ENCODE measurements at regions not wholly inside any gene's neighbourhood (a gene's known extent, or its start where the extent isn't known, plus 50 kb on each side); places are given as distances from the start of the nearest gene placed in this dataset.

GRCh38 chr15:69629631-69630161 is 177.1 kb downstream of the RPLP1 start:
- Mint-ChIP-seq H3K27me3 (peaks cover 61% of the 10 kb centered on the region), H3K4me3 (no peak overlapping the region), H3K9me3 (no peaks in the 10 kb centered on the region), H3K4me1 (peaks cover 27% of the 10 kb centered on the region), H3K27ac (peak overlapping the region in 1 of 2 donors; percentile 43)
- ATAC-seq (peak; percentile 20), DNase-seq (no peak)

DNA sequence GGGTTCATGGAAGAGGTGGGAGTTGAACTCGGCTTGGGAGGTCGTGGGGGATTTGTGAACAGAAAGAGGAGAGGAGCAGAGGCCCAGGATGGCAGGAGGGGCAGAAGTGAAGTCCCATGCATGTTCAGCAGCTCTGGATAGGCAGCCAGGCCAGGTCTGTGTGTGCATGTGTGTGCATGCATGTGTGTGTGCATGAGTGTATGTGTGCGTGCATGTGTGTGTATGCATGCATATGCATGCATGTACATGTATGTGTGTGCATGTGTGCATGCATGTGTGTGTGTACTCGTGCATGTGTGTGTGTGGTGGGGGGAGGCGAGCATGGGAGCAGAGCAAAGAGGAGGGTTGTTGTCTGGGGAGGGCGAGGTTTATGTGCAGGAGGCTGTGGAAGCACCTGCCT is 178.4 kb downstream of the RPLP1 start:
- DNase-seq, result no peak
- H3K4me1 Mint-ChIP-seq, result peaks cover 25% of the 10 kb centered on the region
- H3K27ac Mint-ChIP-seq, result no peak overlapping the region
- peaks cover 63% of the 10 kb centered on the region for H3K27me3 Mint-ChIP-seq
- ATAC-seq, result no peak
- H3K9me3 Mint-ChIP-seq, result no peaks in the 10 kb centered on the region
- H3K4me3 Mint-ChIP-seq, result no peak overlapping the region

GRCh38 chr15:69631978-69632377 is 179.4 kb downstream of the RPLP1 start:
- Mint-ChIP-seq H3K4me3 (no peak overlapping the region), H3K27me3 (peaks cover 53% of the 10 kb centered on the region), H3K4me1 (peaks cover 25% of the 10 kb centered on the region), H3K9me3 (no peaks in the 10 kb centered on the region), H3K27ac (no peak overlapping the region)
- DNase-seq, result no peak
- ATAC-seq, result no peak

GRCh38 chr15:69634860-69635259 is 182.2 kb downstream of the RPLP1 start:
- peaks cover 21% of the 10 kb centered on the region for H3K4me1 Mint-ChIP-seq
- DNase-seq, result no peak
- H3K9me3 Mint-ChIP-seq, result peaks cover 2 to 6% of the 10 kb centered on the region in 2 donors
- H3K27me3 Mint-ChIP-seq, result peaks cover 41% of the 10 kb centered on the region
- no peak for ATAC-seq
- no peak overlapping the region for H3K4me3 Mint-ChIP-seq
- no peak overlapping the region for H3K27ac Mint-ChIP-seq

GRCh38 chr15:69636169-69636915 is 183.7 kb downstream of the RPLP1 start:
- H3K27ac Mint-ChIP-seq, result peak overlapping the region; percentile 0 to 37
- peaks cover 12 to 18% of the 10 kb centered on the region in 2 donors for H3K9me3 Mint-ChIP-seq
- H3K4me1 Mint-ChIP-seq, result peaks cover 11% of the 10 kb centered on the region
- ATAC-seq (no peak), DNase-seq (no peak)
- no peak overlapping the region for H3K4me3 Mint-ChIP-seq
- peaks cover 28% of the 10 kb centered on the region for H3K27me3 Mint-ChIP-seq

DNA sequence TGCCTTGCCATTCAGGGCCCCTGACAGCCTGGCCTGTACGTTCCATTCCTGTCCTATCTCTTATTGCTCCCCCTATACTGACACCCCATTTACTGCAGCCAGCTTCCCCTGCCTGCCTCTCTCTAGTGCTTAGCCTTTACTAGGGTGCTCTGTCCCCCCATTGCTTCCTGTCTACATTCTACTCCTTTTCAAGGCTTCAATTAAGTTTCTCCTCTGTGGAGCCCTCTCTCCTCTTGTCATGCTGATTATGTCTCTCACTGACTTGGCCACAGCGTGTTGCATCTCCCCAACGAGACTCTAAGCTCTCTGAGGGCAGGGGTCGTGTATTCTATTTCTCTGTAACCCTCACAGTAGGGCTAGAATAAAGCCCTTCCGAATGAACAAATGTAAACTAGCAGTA is 185.2 kb downstream of the RPLP1 start:
- H3K27me3 Mint-ChIP-seq, result peaks cover 14% of the 10 kb centered on the region
- peaks cover 9% of the 10 kb centered on the region for H3K4me1 Mint-ChIP-seq
- DNase-seq, result no peak
- ATAC-seq, result no peak
- no peak overlapping the region for H3K27ac Mint-ChIP-seq
- no peak overlapping the region for H3K4me3 Mint-ChIP-seq
- peaks cover 18 to 20% of the 10 kb centered on the region in 2 donors for H3K9me3 Mint-ChIP-seq

DNA sequence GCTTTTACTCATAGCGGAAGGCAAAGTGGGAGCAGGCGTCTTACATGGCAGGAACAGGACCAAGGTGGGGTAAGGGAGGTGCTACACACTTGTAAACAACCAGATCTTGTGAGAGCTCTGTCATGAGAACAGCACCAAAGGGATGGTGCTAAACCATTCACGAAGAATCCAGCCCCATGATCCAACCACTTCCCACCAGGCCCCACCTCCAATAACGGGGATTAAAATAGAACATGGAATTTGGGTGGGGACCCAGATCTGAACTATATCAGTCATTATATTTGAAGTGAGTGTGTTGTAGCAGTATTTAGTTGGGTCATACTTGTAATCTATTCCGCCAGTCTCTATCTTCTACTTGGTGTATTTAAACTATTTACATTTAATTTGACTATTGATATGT is 190.9 kb downstream of the RPLP1 start:
- ATAC-seq (no peak), DNase-seq (no peak)
- peaks cover 18 to 20% of the 10 kb centered on the region in 2 donors for H3K9me3 Mint-ChIP-seq
- no peak overlapping the region for H3K27ac Mint-ChIP-seq
- peaks cover under 1% of the 10 kb centered on the region for H3K4me1 Mint-ChIP-seq
- no peak overlapping the region for H3K4me3 Mint-ChIP-seq
- no peaks in the 10 kb centered on the region for H3K27me3 Mint-ChIP-seq

- no peak overlapping the region for H3K4me3 Mint-ChIP-seq
- H3K27ac Mint-ChIP-seq, result no peak overlapping the region
- H3K9me3 Mint-ChIP-seq, result peaks cover 18 to 20% of the 10 kb centered on the region in 2 donors
- H3K4me1 Mint-ChIP-seq, result peaks cover 6% of the 10 kb centered on the region
- no peak for DNase-seq
- ATAC-seq, result no peak
- H3K27me3 Mint-ChIP-seq, result no peaks in the 10 kb centered on the region
Observed at GRCh38 chr15:69643971-69644370, 191.4 kb downstream of the RPLP1 start.

DNA sequence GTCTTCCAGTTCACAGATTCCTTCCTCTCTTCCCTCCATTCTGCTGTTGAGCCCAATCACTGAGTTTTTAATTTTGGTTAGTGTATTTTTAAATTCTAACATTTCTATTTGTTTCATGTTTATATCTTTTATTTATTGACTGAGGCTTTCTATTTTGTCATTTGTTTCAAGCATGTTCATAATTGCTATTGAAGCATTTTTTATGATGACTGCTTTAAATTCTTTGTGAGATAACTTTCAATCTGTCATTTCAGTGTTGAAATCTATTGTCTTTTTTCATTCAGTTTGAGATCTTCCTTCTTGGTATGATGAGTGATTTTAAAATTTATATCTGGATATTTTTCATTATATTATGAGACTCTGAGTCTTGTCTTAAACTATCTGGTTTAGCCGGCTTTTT is 192.3 kb downstream of the RPLP1 start:
- Mint-ChIP-seq H3K27ac (no peak overlapping the region), H3K4me3 (no peak overlapping the region), H3K4me1 (peaks cover 11% of the 10 kb centered on the region), H3K27me3 (peaks cover 7% of the 10 kb centered on the region), H3K9me3 (peaks cover 12 to 18% of the 10 kb centered on the region in 2 donors)
- ATAC-seq (no peak), DNase-seq (no peak)

DNA sequence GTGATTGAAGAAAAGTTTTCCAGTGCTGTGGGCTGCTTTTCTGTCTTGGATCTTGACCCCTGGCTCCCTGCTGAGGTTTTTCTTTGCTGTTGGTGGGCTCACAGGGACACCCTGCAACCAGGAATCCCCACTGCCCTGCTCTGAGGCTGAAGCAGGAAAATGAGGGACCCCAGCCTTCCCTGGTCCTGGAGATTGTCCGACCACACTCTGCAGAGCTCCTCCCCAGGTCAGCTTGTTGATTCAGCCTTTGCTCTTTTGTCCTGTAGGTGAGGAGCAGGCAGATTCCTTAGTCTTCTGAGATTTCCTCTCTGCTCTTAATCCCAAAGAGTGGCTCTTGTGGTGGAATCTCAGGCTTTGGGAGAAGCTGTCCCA is 194.5 kb downstream of the RPLP1 start:
- no peak for ATAC-seq
- H3K27me3 Mint-ChIP-seq, result peaks cover 23% of the 10 kb centered on the region
- DNase-seq, result no peak
- H3K4me1 Mint-ChIP-seq, result peaks cover 11% of the 10 kb centered on the region
- no peak overlapping the region for H3K27ac Mint-ChIP-seq
- peaks cover 0 to 2% of the 10 kb centered on the region in 2 donors for H3K9me3 Mint-ChIP-seq
- no peak overlapping the region for H3K4me3 Mint-ChIP-seq

GRCh38 chr15:69648212-69648611 is 195.6 kb downstream of the RPLP1 start:
- Mint-ChIP-seq H3K27ac (no peak overlapping the region), H3K4me1 (peaks cover 11% of the 10 kb centered on the region), H3K9me3 (no peaks in the 10 kb centered on the region), H3K4me3 (no peak overlapping the region), H3K27me3 (peaks cover 23% of the 10 kb centered on the region)
- DNase-seq (no peak), ATAC-seq (no peak)

DNA sequence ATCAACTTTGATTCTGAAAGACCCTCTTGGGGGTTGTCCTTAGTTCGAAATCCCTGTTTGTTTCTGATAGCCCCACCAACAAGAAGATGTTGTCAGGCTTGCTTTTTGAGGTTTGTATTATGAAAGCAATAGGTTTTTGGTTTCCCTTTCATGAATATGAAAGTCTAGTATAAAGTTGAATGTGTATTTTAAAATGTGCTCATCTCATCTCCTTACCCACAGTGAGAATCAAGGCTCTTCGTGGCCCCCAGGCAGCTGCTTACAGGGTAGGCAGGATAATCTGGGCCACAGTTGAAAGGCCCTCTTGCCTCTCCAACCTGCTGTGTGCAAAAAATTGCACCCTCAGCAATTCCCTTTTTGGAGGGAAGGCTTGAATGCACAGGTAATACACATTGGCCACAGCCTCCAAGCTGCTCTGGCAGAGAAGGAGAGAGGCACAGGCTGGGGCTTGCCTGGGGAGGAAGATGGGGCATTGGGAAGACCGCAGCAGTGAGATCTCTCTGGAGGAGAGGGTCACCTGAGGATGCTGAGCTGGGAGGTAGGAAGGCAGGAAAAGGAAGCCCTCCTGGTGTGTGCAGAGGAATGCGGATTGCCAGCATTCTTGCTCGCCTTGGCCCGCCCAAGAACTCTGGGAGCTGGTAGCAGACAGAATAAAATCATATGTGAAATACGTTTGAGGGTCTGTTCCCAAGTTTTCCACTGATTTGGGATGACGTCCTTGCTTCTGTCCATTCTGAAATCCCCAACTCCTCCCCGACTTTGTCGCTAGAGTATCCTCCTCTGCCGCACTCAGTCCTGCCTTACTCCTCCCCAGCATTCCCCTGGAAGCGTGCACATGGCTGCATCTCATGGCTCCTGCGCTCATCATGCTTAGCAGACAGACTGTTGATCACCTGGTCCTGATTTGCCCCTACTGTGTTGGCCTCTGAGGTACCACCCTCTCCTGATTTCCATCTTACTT is 196.4 kb downstream of the RPLP1 start:
- Mint-ChIP-seq H3K27me3 (peaks cover 23% of the 10 kb centered on the region), H3K9me3 (no peaks in the 10 kb centered on the region), H3K4me3 (no peak overlapping the region), H3K4me1 (peaks cover 11% of the 10 kb centered on the region), H3K27ac (no peak overlapping the region)
- no peak for ATAC-seq
- DNase-seq, result no peak

DNA sequence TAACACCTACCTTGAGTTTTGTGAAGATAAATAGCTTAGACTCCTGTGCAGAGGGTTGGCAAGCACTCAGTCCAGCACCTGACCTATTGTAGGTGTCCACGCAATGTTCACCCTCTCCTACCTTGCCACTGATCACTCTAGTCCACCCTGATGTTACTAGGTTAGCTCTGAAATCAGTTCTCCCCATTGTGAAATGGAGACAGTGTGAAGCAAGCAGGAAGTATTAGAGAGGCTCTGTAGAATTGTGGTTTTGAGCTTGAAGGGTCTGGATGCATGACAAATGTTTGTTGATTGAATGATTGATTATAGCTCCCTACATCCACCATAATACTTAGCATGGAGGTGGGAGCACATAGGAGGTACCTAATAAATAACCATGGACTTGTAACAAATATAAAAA is 199.7 kb downstream of the RPLP1 start:
- peaks cover 23% of the 10 kb centered on the region for H3K27me3 Mint-ChIP-seq
- ATAC-seq (no peak), DNase-seq (no peak)
- no peaks in the 10 kb centered on the region for H3K9me3 Mint-ChIP-seq
- H3K4me3 Mint-ChIP-seq, result no peak overlapping the region
- peaks cover 11% of the 10 kb centered on the region for H3K4me1 Mint-ChIP-seq
- H3K27ac Mint-ChIP-seq, result no peak overlapping the region

- Mint-ChIP-seq H3K9me3 (no peaks in the 10 kb centered on the region), H3K27me3 (peaks cover 23% of the 10 kb centered on the region), H3K27ac (no peak overlapping the region), H3K4me3 (no peak overlapping the region), H3K4me1 (peaks cover 11% of the 10 kb centered on the region)
- no peak for DNase-seq
- no peak for ATAC-seq
Observed at GRCh38 chr15:69652751-69653305, 200.2 kb downstream of the RPLP1 start.

DNA sequence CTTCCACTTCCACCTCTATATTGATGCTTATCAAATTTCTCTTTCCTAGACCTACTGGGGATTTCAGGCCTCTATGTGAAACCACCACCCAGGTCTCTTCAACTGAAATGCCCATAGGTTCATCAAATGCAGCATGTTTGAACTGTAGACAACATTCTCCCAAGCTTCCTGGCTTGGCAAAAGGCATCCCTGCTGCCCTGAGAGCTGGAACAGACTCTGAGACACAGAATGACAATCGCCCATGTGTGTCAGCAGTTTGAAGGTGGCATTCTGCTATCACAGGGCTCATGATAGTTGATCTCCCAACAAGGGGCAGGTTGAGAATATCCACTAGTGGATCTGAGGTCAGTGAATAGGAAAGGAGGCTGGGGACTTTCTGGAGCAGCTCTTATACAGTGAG is 200.7 kb downstream of the RPLP1 start:
- Mint-ChIP-seq H3K27me3 (peaks cover 23% of the 10 kb centered on the region), H3K4me1 (peaks cover 11% of the 10 kb centered on the region), H3K4me3 (no peak overlapping the region), H3K27ac (no peak overlapping the region), H3K9me3 (no peaks in the 10 kb centered on the region)
- ATAC-seq, result no peak
- no peak for DNase-seq

DNA sequence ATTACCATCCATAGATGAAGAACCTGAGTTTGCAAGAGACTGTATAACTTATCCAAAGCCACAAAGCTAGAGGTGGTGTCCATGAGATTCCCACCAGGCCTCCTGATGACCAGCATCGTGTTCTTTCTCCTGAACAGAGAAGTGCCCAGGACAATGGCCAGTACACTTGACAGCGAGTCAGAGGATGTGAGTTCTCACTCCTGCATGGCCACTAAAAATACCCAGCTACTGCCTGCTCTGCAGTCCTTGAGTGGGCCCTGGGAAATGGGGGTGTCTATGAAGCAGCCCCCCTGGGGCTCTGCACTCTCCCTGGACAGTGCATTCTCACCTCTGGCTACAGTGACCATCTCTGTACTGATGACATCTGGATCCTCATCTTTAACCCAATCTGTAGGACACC is 201.2 kb downstream of the RPLP1 start:
- no peak for ATAC-seq
- H3K27me3 Mint-ChIP-seq, result peaks cover 23% of the 10 kb centered on the region

More for the DNA sequence above, 201.2 kb downstream of the RPLP1 start:
- no peaks in the 10 kb centered on the region for H3K9me3 Mint-ChIP-seq
- H3K27ac Mint-ChIP-seq, result no peak overlapping the region
- no peak overlapping the region for H3K4me3 Mint-ChIP-seq
- no peak for DNase-seq
- H3K4me1 Mint-ChIP-seq, result peaks cover 7% of the 10 kb centered on the region

Measured in stimulated activated naive CD8-positive, alpha-beta T cell treated with anti-CD3 and anti-CD28 coated beads, Interleukin-15, amount 100 ng/mL, for 72 hours (primary cell).